CD4-positive, alpha-beta T cell treated with Interleukin-15 for 1 hour (primary cell): ENCODE measurements at regions not wholly inside any gene's neighbourhood (a gene's known extent, or its start where the extent isn't known, plus 50 kb on each side); places are given as distances from the start of the nearest gene placed in this dataset.
"Not testable (repeated sequence)": the region's sequence is repeated elsewhere in the genome, so short reads cannot be mapped to it uniquely, and the experiment has no call there.

Experiments used
- DNase-seq: peaks from one replicate; pipeline ENCODE4 v3.0.0-alpha.2; 2020

GRCh38 chrX:109155161-109155560 lies 326.7 kb downstream of the GUCY2F start:
- DNase-seq, result no peak

DNA sequence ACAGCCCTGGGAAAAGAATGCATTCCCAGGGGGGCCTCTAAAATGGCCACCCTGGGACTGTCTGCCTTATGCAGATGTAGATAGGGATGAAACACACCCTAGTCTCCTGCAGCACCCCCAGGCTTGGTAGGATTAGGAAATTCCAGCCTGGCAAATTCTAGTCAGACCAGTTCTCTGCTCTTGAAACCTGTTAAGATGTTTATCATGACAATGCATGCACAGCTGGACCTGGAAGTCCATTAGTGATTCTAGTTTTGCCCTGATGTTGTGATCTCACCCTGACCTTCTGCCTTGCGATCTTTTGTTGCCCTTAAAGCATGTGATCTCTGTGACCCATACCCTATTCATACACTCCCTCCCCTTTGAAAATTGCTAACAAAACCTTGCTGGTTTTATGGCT lies 337.7 kb downstream of the GUCY2F start:
- DNase-seq, result not testable (repeated sequence)

GRCh38 chrX:109140463-109140862 lies 341.4 kb downstream of the GUCY2F start:
- DNase-seq, result no peak

GRCh38 chrX:109134777-109135176 lies 347.1 kb downstream of the GUCY2F start:
- DNase-seq, result no peak

- no peak for DNase-seq
These were observed 356.6 kb downstream of the GUCY2F start for GRCh38 chrX:109125304-109125703.

DNA sequence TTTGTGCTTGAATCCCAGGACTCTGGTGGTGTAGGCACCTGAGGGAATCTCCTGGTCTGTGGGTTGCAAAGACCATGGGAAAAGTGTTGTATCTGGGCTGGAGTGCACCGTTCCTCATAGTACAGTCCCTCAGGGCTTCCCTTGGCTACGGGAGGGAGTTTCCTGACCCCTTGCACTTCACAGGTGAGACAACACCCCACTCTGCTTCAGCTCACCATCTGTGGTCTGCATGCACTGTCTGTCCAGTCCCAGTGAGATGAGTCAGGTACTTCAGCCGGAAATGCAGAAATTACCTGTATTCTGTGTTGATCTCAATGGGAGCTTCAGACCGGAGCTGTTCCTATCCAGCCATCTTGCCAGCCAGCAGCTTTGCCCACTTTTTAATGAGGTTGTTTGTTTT lies 353.0 kb upstream of the IRS4 start:
- no peak for DNase-seq

- DNase-seq, result no peak
These were observed 341.4 kb upstream of the IRS4 start for GRCh38 chrX:109077788-109078187.

GRCh38 chrX:109054181-109054581 lies 317.8 kb upstream of the IRS4 start:
- not testable (repeated sequence) for DNase-seq

DNA sequence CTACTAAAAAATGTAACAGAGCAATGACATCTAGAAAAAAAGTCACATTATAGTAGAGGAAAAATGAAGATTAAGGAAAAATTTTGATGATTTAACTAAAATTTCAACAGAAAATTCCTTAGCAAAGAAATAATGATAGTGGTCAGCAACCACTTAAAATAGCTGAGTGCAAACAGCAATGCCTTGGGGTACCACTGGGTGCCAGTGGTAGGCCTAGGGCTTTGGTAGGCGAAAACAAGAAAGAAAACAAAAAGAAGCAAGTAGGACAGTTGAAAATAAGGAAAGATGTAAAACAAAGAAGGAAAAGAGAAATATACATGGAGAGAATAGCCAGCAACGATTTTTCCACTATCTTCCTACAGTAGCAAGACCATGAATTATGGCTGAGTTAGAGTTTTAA lies 313.5 kb upstream of the IRS4 start:
- DNase-seq, result no peak

DNA sequence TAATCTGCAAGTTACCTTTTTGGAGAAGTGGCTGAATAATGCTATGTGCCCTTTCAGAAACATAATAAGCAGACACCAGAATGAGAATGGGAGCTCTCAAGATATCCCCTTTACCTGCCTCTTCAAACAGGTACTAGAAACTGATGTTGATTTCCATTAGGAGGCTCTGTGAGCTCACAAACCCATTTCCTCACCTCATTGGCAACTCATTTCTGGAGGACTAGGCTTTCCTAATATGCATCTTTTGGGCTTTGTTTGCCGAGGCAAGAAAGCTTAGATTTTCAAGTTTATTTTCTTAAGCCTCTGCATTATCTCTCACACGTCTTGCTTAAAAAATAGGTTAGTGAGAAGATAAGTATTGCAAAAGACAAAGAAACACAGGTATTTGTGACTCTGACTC lies 313.1 kb upstream of the IRS4 start:
- DNase-seq, result no peak

DNA sequence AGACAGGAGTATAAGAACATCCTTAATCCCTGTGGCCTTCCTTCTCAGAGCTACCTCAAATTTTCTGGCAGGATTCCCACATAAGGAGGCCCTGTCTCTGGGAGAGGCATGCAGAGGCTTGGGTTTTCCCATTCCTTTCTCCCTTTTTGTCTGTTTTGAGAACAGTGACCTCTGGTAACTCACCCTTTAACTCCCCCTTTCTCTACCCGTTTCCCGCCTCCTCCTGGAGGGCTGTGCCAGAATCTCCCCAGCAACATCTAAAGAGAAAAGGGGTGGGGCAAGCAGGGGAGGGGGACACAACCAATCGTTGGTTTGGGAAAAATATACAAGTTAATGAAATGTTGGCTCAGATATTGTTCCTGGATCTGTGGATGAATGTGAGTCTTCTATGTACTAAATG lies 303.7 kb upstream of the IRS4 start:
- no peak for DNase-seq

GRCh38 chrX:109036624-109037023 lies 300.3 kb upstream of the IRS4 start:
- DNase-seq, result no peak

- no peak for DNase-seq
These were observed 257.5 kb upstream of the IRS4 start for GRCh38 chrX:108993909-108994308.

DNA sequence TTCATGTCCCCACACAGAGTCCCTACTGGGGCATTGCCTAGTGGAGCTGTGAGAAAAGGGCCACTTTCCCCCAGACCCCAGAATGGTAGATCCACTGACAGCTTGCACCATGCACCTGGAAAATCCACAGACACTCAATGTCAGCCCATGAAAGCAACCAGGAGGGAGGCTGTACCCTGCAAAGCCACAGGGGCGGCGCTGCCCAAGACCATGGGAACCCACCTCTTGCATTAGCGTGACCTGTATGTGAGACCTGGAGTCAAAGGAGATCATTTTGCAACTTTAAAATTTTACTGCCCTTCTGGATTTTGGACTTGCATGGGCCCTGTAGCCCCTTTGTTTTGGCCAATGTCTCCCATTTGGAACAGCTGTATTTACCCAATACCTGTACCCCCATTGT lies 236.5 kb upstream of the IRS4 start:
- DNase-seq, result not testable (repeated sequence)

DNA sequence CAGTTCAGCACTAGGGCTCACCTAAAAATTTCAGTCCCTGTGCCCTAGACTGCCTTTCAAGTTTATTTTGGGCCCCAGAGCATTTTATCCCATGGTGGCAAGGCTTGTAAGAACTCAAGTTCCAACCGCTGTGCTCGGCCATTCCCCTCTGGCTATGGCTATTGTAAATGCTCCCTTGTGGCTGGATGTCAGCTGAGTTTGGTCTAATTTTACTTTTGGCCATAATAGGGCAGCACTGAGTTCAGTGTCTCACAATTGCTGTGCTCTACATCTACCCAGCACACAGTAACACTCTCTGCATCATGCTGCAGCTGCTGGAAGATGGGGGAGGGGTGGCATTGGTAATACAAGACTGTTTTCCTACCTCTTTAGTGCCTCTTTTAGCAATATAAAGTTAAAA lies 210.8 kb upstream of the IRS4 start:
- DNase-seq, result no peak

- no peak for DNase-seq
These were observed 210.2 kb upstream of the IRS4 start for GRCh38 chrX:108946531-108946930.

DNA sequence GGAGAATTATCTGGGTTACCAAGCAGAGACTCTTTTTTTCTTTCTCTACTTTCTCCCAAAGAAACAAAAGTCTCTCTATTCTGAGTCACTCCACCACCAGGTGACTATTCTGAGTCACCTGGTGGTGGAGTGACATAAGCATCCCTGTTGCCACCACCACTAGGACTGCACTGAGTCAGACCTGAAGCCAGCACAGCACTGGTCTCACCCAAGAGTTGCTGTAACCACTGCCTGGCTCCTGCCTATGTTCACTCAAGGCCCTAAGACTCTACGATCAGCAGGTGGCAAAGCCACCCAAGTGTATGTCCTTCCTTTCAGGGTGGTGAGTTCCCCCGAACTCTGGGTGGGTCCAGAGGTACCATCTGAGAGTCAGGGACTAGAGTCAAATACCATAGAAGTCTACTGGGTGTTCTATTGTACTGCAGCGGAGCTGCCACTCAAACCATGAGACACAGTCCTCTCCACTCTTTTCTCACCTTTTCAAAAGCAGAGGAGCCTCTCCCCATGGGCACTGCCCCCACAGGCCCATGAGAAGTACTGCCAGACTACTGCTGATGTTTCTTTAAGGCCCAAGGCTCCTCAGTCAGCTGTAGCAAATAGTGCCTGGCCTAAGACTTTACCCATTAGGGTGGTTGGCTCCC lies 209.6 kb upstream of the IRS4 start:
- DNase-seq, result no peak

- DNase-seq, result no peak
These were observed 178.4 kb upstream of the IRS4 start for GRCh38 chrX:108914791-108915190.

DNA sequence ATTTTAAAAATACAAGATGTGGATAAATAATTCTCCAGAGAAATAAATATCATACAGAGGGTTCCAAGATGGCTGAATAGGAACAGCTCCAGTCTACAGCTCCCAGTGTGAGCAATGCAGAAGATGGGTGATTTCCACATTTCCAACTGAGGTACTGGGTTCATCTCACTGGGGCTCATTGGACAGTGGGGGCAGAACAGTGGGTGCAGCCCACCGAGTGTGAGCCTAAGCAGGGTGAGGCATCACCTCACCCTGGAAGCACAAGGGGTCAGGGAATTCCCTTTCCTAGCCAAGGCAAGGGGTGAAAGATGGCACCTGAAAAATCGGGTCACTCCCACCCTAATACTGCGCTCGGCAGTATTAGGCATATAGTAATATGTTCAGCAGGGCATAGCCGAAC lies 167.5 kb upstream of the IRS4 start:
- DNase-seq, result not testable (repeated sequence)

- DNase-seq, result no peak
These were observed 164.0 kb upstream of the IRS4 start for GRCh38 chrX:108900333-108900732.

- not testable (repeated sequence) for DNase-seq
These were observed 160.0 kb upstream of the IRS4 start for GRCh38 chrX:108896349-108896748.

DNA sequence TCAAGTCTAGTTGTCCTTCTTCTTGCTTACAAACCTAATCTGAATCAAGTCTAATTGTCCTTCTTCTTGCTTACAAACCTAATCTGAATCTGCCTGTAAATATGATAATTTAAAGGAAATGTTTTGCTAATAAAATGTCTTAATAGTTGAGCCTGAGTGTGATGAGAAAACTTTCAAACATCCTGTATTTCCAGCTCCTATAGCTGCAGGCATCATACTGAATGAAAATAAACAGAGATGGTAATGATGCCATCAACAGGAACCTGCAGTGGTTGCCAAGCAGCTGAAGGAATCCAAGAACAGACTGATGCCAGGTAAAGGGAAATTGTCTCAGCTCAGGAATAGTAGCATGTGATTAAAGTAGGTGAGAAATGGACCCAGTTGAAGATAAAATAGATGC lies 156.1 kb upstream of the IRS4 start:
- no peak for DNase-seq

GRCh38 chrX:108875548-108875947 lies 139.2 kb upstream of the IRS4 start:
- no peak for DNase-seq

DNA sequence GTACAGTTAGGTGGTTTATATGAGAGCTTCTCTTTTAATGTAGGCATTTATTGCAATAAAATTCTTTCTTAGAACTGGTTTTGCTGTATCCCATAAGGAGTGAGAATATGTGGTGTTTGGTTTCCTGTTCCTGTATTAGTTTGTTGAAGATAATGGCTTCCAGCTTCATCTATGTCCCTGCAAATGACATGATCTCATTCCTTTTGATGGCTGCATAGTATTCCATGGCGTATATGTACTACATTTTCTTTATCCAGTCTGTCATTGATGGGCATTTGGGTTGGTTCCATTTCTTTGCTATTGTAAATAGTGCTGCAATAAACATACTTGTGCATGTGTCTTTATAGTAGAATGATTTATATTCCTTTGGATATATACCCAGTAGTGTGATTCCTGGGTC lies 106.7 kb upstream of the IRS4 start:
- DNase-seq, result not testable (repeated sequence)

GRCh38 chrX:108833993-108834392 lies 97.6 kb upstream of the IRS4 start:
- no peak for DNase-seq

- no peak for DNase-seq
These were observed 75.5 kb upstream of the IRS4 start for GRCh38 chrX:108811891-108812290.
